Natural killer cell (primary cell): ENCODE measurements at regions not wholly inside any gene's neighbourhood (a gene's known extent, or its start where the extent isn't known, plus 50 kb on each side); places are given as distances from the start of the nearest gene placed in this dataset.

ENCODE experiments used
- ATAC-seq, 3 donors: fragments of 150-1000 bp in 2 of 3; fragments of 200-7000 bp in 1 of 3; cut with Tn5 transposase; 1 replicate in 1 of 3; 2 replicates in 2 of 3; pipeline ENCODE4 v1.10.0; 2021; ENCODE audit warnings: mild to moderate bottlenecking in 2 of 3, moderate library complexity in 2 of 3
- DNase-seq, 2 donors: peaks; one replicate each; pipeline versions ENCODE4 v3.0.0 to v3.0.0-alpha.2; 2013 to 2021; ENCODE audit warnings: mixed read lengths in 1 of 2
- H3K27ac ChIP-seq: one replicate; pipeline ENCODE4 v1.5.1; 2013; ENCODE audit warnings: mild to moderate bottlenecking, low read length
- H3K27me3 ChIP-seq: one replicate; pipeline ENCODE4 v1.6.1; 2013; ENCODE audit warnings: low read length; ENCODE audit not compliant: control insufficient read depth, insufficient read depth
- H3K36me3 ChIP-seq: one replicate; pipeline ENCODE4 v1.6.1; 2013; ENCODE audit warnings: low read length; ENCODE audit not compliant: control insufficient read depth, insufficient read depth
- H3K4me1 ChIP-seq: one replicate; pipeline ENCODE4 v1.6.1; 2013; ENCODE audit warnings: low read length; ENCODE audit not compliant: control insufficient read depth, insufficient read depth
- H3K4me3 ChIP-seq: one replicate; pipeline ENCODE4 v1.5.1; 2013; ENCODE audit warnings: low read length
- H3K9me3 ChIP-seq: one replicate; pipeline ENCODE4 v1.6.1; 2013; ENCODE audit warnings: low read length; ENCODE audit not compliant: control insufficient read depth, insufficient read depth
- H3K27ac Mint-ChIP-seq, 2 donors: one replicate each; pipeline ENCODE4 v1.8.0; 2022; ENCODE audit warnings: mild to moderate bottlenecking in 2 of 2, mixed read lengths in 2 of 2, moderate library complexity in 1 of 2
- H3K27me3 Mint-ChIP-seq, 2 donors: one replicate each; pipeline ENCODE4 v1.8.0; 2022; ENCODE audit warnings: low read depth in 2 of 2, mixed read lengths in 2 of 2
- H3K36me3 Mint-ChIP-seq: one replicate; pipeline ENCODE4 v1.8.0; 2022; ENCODE audit warnings: mixed read lengths
- H3K4me1 Mint-ChIP-seq, 2 donors: one replicate each; pipeline ENCODE4 v1.8.0; 2022; ENCODE audit warnings: mixed read lengths in 2 of 2
- H3K4me3 Mint-ChIP-seq: one replicate; pipeline ENCODE4 v1.8.0; 2022; ENCODE audit warnings: mild to moderate bottlenecking, moderate library complexity, mixed read lengths
- H3K9me3 Mint-ChIP-seq, 2 donors: one replicate each; pipeline ENCODE4 v1.8.0; 2022; ENCODE audit warnings: mixed read lengths in 2 of 2
- CTCF ChIP-seq: fragments of 200-600 bp; IDR thresholded peaks from one replicate; pipeline ENCODE4 v1.8.0; 2022; ENCODE audit warnings: antibody characterized with exemption
- WGBS: methylation state at CpG from one replicate; pipeline ENCODE4 v1.1.7; 2013; ENCODE audit warnings: missing lambda C conversion rate; ENCODE audit not compliant: insufficient coverage; 5-methylcytosine and 5-hydroxymethylcytosine counted together
- intact Hi-C: fragments of 100-400 bp; cut with micrococcal nuclease; formaldehyde crosslinking; loops from one replicate; pipeline ENCODE4 v1.14.2; 2022

GRCh38 chr20:51132279-51132678, 109.4 kb upstream of the KCNG1 start:
- intact Hi-C loops: loop anchor here (10.0 kb wide), 1 partner anchor 57 kb away; no protein-coding TSS in a partner anchor
- ATAC-seq (no peak), DNase-seq (no peak)
- Histone ChIP-seq H3K36me3 (no peaks in the 10 kb centered on the region), H3K27me3 (no peaks in the 10 kb centered on the region), H3K9me3 (no peaks in the 10 kb centered on the region), H3K4me1 (peaks cover 8% of the 10 kb centered on the region), H3K27ac (no peak overlapping the region), H3K4me3 (no peak overlapping the region)
- H3K27me3 Mint-ChIP-seq: peaks cover 0 to 3% of the 10 kb centered on the region in 2 donors
- no peak overlapping the region for H3K27ac Mint-ChIP-seq
- no peak overlapping the region for H3K4me3 Mint-ChIP-seq
- H3K9me3 Mint-ChIP-seq: no peaks in the 10 kb centered on the region
- WGBS: 47% methylated on average over 5 of the region's 7 CpGs
- peaks cover 12 to 22% of the 10 kb centered on the region in 2 donors for H3K4me1 Mint-ChIP-seq
- no peaks in the 10 kb centered on the region for H3K36me3 Mint-ChIP-seq
- TF ChIP-seq CTCF: no peak

GRCh38 chr20:51131811-51132210, 108.9 kb upstream of the KCNG1 start:
- no peak overlapping the region for H3K27ac ChIP-seq
- H3K36me3 ChIP-seq: no peaks in the 10 kb centered on the region
- no peak for TF ChIP-seq CTCF
- H3K36me3 Mint-ChIP-seq: no peaks in the 10 kb centered on the region
- peaks cover 8% of the 10 kb centered on the region for H3K4me1 ChIP-seq
- H3K4me3 Mint-ChIP-seq: no peak overlapping the region
- no peak overlapping the region for H3K4me3 ChIP-seq
- H3K27me3 ChIP-seq: no peaks in the 10 kb centered on the region
- H3K9me3 Mint-ChIP-seq: no peaks in the 10 kb centered on the region
- intact Hi-C loops: loop anchor here (10.0 kb wide), 1 partner anchor 57 kb away; no protein-coding TSS in a partner anchor
- ATAC-seq: no peak
- H3K27ac Mint-ChIP-seq: no peak overlapping the region
- no peaks in the 10 kb centered on the region for H3K9me3 ChIP-seq
- H3K4me1 Mint-ChIP-seq: peaks cover 12 to 22% of the 10 kb centered on the region in 2 donors
- WGBS: 100% methylated on average over 1 of the region's 1 CpG
- H3K27me3 Mint-ChIP-seq: peaks cover 0 to 3% of the 10 kb centered on the region in 2 donors
- DNase-seq: no peak

- ATAC-seq: peak in 2 of 3 donors; percentile 40 to 66
Measured at GRCh38 chr20:51129147-51129776, 106.4 kb upstream of the KCNG1 start.

More at GRCh38 chr20:51129147-51129776, 106.4 kb upstream of the KCNG1 start:
- peaks cover 3 to 13% of the 10 kb centered on the region in 2 donors for H3K27me3 Mint-ChIP-seq
- no peak for TF ChIP-seq CTCF
- H3K4me1 ChIP-seq: peaks cover 8% of the 10 kb centered on the region
- H3K4me3 Mint-ChIP-seq: no peak overlapping the region
- no peaks in the 10 kb centered on the region for H3K36me3 Mint-ChIP-seq
- no peaks in the 10 kb centered on the region for H3K9me3 ChIP-seq
- no peak overlapping the region for H3K27ac ChIP-seq
- H3K9me3 Mint-ChIP-seq: no peaks in the 10 kb centered on the region
- H3K27ac Mint-ChIP-seq: no peak overlapping the region
- H3K4me3 ChIP-seq: no peak overlapping the region
- intact Hi-C loops: no loop called here
- no peaks in the 10 kb centered on the region for H3K27me3 ChIP-seq
- peaks cover 12 to 18% of the 10 kb centered on the region in 2 donors for H3K4me1 Mint-ChIP-seq
- 35% methylated on average over 7 of the region's 7 CpGs for WGBS
- no peaks in the 10 kb centered on the region for H3K36me3 ChIP-seq
- peak in 1 of 2 donors; percentile 6 for DNase-seq
